GM19239 (cell line): ENCODE measurements at regions not wholly inside any gene's neighbourhood (a gene's known extent, or its start where the extent isn't known, plus 50 kb on each side); places are given as distances from the start of the nearest gene placed in this dataset.
"Not testable (repeated sequence)": the region's sequence is repeated elsewhere in the genome, so short reads cannot be mapped to it uniquely, and the experiment has no call there.

Source experiments
- DNase-seq: peaks from one replicate; pipeline ENCODE4 v3.0.0; 2011; ENCODE audit warnings: low spot score; ENCODE audit not compliant: insufficient read length
- FAIRE-seq: peaks from 2 replicates; lab custom pipeline; 2011; peaks lifted over from hg19 to GRCh38; lab: Jason Lieb, UNC

- no peak for DNase-seq
- no peak for FAIRE-seq
Measured at GRCh38 chr20:19024296-19025035, 188.0 kb upstream of the SLC24A3 start.

GRCh38 chr20:19025430-19026120 lies 186.9 kb upstream of the SLC24A3 start:
- DNase-seq (no peak), FAIRE-seq (no peak)

GRCh38 chr20:19026121-19026878 lies 186.1 kb upstream of the SLC24A3 start:
- no peak for DNase-seq
- FAIRE-seq = peak; percentile 39

- FAIRE-seq = no peak
- no peak for DNase-seq
Measured at GRCh38 chr20:19026901-19027644, 185.4 kb upstream of the SLC24A3 start.

GRCh38 chr20:19027971-19028370 lies 184.5 kb upstream of the SLC24A3 start:
- no peak for FAIRE-seq

GRCh38 chr20:19041787-19042186 lies 170.7 kb upstream of the SLC24A3 start:
- no peak for FAIRE-seq
- DNase-seq = no peak

More at GRCh38 chr20:19027971-19028370, 184.5 kb upstream of the SLC24A3 start:
- DNase-seq = no peak

GRCh38 chr20:19045371-19045770 lies 167.1 kb upstream of the SLC24A3 start:
- DNase-seq = no peak
- FAIRE-seq = no peak

- DNase-seq (no peak), FAIRE-seq (no peak)
Measured at GRCh38 chr20:19047040-19047950, 165.1 kb upstream of the SLC24A3 start.

- DNase-seq = no peak
- no peak for FAIRE-seq
Measured at GRCh38 chr20:19047951-19048296, 164.5 kb upstream of the SLC24A3 start.

- FAIRE-seq = no peak
- no peak for DNase-seq
Measured at GRCh38 chr20:19048995-19049501, 163.4 kb upstream of the SLC24A3 start.

- no peak for FAIRE-seq
- no peak for DNase-seq
Measured at GRCh38 chr20:19049514-19049913, 162.9 kb upstream of the SLC24A3 start.

- FAIRE-seq (no peak), DNase-seq (no peak)
Measured at GRCh38 chr20:19056909-19057308, 155.5 kb upstream of the SLC24A3 start.

- not testable (repeated sequence) for DNase-seq, FAIRE-seq
Measured at GRCh38 chr20:19064788-19065187, 147.7 kb upstream of the SLC24A3 start.

- DNase-seq = no peak
- FAIRE-seq = no peak
Measured at GRCh38 chr20:19067986-19068385, 144.5 kb upstream of the SLC24A3 start.

- FAIRE-seq (peak; percentile 11), DNase-seq (no peak)
Measured at GRCh38 chr20:19070026-19070425, 142.4 kb upstream of the SLC24A3 start.

GRCh38 chr20:19070681-19071445 lies 141.6 kb upstream of the SLC24A3 start:
- DNase-seq = no peak
- peak; percentile 87 for FAIRE-seq

- FAIRE-seq = no peak
Measured at GRCh38 chr20:19071446-19071725, 141.1 kb upstream of the SLC24A3 start.

GRCh38 chr20:19071902-19072498 lies 140.4 kb upstream of the SLC24A3 start:
- FAIRE-seq (no peak), DNase-seq (no peak)

More at GRCh38 chr20:19071446-19071725, 141.1 kb upstream of the SLC24A3 start:
- no peak for DNase-seq
